GM18873 (cell line): ENCODE measurements at regions not wholly inside any gene's neighbourhood (a gene's known extent, or its start where the extent isn't known, plus 50 kb on each side); places are given as distances from the start of the nearest gene placed in this dataset.
"Not testable (repeated sequence)": the region's sequence is repeated elsewhere in the genome, so short reads cannot be mapped to it uniquely, and the experiment has no call there.

Experiments used
- ATAC-seq: cut with Tn5 transposase; IDR thresholded peaks from one replicate; pipeline ENCODE4 v1.9.1; 2021; ENCODE audit warnings: mild to moderate bottlenecking, moderate library complexity, moderate number of reproducible peaks; ENCODE audit not compliant: unreplicated experiment, low FRiP score

DNA sequence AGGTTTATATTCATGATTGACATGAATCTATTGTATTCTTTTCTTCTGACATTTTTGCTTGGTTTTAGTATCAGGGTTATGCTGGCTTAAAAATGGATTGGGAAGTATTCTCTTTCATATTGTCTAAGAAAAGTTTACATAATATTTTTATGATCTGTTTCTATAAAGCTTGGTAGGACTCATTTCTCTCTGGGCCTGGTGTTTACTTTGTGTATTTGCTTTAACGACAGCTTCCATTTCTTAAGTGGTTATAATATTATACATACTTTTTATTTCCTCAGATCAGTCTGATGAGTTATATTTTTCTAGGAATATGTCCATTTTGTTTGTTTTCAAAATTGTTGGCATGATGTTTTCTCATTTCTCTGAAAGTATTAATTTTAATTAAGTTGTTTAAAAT is 117.9 kb upstream of the IL12A start:
- no peak for ATAC-seq

DNA sequence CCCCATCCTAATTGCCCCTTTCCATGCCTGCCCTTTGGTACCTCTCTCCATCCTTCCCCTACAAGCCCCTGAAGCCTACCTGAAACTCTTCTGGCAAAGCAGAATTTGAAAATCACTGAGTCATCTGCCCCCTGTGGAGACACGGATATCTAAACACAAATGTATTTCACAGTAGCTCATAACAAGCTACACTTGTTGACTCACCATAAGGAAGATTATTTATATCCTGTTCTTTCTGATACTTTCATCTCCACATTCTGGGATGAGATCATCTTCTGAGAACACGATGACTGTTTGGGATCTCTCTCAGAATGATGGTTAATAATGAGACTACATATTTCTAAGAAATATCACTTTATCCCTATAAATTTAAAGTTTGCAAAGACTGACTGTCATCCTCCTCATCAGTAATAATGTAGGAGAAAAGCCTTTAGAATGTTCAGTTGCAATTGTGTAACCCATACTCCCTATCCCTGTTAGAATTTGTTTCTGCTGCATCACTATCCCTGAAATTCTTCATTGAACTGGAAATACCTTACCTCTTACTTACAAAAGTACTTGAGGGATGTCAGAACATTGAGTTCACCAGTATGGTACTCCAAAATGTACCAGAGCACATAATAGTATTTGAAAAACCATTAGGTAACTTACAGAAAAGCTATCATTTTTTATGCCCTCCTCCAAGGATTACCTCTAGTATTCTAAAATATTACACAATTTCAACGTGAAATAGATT is 116.1 kb upstream of the IL12A start:
- no peak for ATAC-seq

DNA sequence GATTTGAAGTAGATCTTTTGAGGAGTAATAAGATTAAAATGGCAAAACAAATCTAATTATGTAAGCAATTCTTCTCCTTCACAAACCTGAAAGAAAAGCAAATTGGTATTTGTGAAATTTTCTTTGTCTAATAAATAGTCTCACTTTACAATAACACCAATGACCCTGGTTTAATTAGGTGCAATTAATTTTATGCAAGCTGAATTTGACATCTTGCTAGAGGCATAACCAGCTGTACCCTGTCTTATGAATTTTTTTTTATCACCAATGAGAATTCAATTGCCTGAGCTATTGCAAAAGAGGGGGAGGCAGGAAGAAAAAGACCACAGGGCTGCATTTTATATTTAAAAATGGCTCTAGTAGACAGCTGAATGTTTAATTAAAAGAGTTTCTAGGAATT is 113.5 kb upstream of the IL12A start:
- ATAC-seq, result no peak

DNA sequence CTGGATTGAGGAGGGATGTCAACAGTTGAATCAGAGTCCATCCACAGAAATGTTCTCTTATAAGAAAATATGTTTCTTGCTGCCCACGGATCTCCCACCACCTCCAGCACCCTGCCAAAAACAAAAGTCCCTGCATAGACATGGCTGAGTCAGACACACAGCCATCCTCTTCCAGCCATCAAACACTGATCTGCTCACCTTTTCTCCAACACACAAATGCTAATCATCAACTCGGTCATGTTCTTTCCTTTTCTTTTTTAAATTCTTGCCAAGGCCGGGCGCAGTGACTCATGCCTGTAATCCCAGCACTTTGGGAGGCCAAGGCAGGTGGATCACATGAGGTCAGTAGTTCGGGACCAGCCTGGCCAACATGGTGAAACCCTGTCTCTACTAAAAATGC is 110.7 kb upstream of the IL12A start:
- no peak for ATAC-seq

DNA sequence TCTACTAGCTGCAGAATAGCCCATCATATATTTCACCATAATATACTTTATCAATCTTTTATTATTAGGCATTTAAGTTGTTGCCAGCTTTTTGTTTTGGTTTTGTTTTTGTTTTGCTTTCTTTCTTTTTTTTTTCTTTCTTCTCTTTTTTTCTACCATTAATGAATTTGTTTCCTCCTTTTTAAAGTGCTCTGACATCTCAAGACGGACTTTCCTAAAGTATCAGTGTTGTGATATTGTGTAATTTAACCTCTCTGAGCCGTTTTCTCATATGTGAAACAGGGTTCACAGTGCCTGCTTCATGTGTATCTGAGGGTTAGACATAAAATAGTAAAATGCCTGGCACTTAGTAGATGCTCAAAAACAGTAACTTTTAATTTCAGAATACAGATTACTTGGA is 109.5 kb upstream of the IL12A start:
- no peak for ATAC-seq

DNA sequence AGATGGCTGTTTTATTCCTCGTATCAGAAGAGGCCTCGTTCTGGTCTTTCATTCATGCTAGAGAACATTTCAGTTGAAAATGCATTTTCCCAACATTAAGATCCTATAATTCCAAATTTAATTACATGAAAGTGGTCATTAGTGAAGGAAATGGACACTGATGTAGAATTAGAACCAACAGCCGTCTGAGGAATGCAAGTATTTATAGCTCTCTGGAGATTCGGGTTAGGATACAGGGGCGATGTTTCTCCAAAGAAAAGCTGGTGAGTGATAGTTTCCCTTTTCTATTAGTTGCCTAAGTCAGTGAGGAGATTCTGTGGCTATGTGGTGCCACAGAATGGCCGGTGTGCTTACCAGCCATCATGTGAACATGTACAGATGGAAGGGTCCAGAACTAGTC is 109.0 kb upstream of the IL12A start:
- no peak for ATAC-seq

DNA sequence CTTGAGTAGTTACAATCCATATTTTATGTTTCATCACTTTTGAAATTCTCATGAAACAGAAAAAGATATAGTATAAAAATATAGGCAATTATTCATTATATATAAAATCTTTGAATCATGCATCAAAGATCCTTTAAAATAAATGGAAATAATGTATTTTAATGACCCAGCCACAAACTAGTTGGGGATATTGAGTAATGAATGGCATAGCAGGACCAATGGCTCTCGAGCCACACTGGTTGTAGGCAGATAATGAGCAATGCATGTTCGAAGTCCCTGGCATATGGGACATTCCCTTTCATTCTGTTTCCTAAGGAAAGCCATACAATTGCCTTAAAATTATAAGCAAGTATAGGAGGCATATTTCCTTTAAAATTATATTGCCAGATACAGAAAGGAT is 107.4 kb upstream of the IL12A start:
- no peak for ATAC-seq

DNA sequence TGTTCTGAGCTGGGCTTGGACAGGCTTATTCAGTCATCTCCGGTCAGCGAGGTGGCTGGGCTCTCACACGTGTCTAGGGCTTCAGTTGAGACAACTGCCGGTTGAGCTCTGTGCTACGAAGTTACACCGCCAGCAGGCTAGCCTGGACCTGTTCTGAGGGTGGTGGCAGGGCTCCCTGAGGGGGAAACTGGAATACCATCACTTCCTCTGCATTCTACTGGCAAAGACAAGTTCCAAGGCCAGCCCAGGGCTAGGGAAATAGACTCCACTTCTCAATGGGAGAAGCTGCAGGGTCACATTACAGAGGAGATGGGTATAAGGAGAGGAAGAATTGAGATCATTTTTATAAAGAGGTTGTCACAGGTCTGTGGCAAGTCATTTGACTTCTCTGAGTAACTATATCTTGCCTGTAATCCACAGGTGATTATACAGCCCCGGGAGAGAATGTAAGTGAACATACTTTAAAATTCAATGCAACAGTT is 106.8 kb upstream of the IL12A start:
- no peak for ATAC-seq

DNA sequence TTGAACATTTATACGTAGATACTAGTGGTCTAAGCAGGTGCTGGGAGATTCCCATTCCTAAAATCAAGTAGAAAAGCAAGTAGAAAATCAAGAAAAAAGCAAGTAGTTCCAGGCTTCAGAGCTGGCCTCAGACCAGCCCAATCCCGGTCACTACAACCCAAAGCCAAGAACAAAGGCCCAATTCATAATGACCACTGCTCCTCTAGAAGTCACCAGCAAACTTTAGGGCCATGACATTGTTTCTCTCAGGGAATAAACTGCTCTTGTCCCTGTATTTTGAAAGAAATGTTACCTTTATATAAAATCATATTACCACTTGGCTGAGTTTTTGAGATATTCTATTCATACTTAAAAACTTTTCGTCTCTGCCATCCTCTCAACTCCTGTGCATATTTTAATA is 106.3 kb upstream of the IL12A start:
- no peak for ATAC-seq

DNA sequence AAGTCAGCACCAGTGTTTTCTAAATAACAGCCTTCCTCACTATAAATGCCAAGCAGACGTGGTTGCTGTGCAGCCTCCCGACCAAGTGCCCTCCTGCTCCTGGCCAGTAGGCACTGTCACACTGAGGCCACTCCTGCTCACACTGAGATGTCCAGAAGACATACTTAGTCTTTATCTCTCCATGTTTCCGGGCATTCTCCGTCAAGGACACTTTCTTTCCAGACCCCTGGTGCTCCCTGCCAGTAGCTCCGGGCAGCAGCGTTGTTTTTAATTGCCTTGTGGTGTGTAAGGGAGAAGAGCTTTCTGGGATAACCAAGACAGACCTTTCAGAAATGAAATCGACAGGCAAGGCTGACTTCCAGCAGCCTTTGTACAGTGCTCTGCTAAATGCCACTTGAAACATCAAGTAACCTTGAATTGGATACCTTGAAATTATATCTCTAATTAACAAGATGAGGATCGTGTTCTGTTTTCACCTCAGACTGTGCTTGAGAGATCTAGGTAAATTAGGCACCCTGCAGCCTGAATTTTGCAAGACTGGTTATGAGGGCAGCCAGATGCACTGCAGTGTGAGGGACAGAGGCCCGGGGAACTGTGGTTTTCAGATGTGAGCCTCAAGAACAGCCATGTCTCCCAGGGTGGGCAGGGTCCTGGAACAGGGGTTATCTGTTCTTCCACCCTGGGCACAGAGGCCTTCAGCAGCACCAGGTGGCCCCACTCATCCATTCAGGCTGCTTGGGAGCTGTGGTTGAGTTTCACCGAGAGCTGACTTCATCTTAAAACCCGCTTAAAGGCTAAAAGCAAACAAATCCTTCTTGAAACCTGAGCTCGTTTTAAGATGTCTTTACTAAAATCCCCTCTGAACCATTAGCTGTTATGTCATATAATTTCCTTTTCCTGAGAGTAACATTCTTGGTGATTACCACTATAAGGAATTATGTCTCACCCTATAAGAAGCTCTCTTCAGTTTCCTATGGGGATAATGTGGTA is 105.5 kb upstream of the IL12A start:
- ATAC-seq, result no peak

DNA sequence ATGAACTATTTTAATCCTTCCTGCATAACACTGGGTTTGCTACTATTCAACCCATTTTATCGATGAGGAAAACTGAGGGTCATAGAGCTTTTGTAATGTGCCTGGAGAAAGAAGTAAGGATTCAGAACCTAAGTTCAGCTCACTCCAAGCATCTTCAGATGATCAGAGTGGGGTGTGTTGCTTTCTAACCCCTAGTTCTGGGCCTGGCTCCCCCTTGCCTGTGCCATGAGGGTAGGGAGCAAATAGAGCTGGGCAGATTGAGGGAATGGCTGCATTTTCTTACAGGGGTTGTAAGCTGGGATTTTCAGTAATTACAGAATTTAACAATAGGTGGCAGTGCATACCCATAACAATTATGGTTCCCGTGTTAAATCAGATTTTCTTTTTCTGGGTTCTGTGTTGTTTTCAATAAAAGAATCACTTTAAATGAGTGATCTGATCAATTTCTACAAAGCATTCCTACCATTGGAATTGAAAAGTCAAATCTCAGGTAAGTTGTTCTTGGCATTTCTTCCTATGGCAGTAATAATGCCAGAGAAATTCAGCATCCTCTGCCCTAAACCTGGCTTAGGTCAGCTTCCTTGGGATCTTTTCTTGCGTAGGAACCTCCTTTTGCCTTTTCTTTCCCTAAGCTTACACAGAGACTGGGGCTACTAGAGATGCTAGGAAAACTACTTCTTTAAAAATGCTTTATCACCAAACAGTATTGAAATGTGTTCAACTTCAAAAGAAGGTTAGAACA is 103.8 kb upstream of the IL12A start:
- ATAC-seq, result no peak

DNA sequence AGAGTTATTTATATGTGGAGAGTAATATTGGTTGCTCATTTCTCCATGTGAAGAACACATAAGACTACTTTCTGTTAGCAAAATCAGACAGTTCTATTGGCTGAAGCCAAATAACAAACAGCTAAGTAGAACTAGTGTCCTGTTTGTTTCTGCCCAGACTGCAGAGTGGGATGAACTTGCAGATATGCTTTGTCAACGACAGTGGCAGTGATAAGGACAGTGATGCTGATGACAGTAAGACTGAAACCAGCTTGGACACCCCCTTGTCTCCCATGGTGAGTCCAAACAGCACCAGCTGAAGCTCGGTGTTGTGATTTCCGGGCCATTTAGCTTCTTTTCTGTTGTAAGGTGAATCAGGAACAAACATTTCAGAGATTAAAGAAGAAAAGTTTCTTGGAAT is 102.6 kb upstream of the IL12A start:
- peak; percentile 65 for ATAC-seq

DNA sequence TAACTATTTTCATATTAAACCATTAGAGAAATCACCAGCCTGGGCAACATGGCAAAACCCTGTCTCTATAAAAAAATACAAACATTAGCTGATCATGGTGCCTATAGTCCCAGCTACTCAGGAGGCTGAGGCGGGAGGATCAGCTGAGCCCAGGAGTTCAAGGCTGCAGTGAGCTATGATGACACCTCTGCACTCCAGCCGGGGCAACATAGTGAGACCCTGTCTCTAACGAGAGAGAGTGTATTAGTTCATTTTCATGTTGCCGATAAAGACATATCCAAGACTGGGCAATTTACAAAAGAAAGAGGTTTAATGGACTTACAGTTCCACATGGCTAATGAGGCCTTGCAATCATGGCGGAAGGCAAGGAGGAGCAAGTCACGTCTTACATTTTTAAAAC is 102.1 kb upstream of the IL12A start:
- ATAC-seq, result not testable (repeated sequence)

DNA sequence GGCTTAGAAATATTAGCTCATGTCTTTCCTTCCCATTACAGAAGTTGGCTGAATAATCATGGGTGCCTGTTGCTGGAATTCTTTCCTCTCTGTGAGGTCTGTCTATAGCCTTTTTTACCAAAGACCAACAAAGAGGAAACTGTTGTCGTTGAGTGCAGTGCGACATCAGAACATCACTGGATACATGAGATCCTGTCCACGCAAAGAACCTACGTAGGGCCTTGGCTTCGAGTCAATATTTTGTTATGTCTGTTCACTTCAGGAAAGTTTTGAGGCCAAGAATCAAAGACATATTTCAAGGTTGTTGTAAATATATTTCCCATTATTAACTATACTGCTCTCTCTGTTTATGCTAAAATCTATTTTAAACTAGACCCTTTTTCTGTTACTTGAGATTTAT is 101.5 kb upstream of the IL12A start:
- ATAC-seq, result no peak

DNA sequence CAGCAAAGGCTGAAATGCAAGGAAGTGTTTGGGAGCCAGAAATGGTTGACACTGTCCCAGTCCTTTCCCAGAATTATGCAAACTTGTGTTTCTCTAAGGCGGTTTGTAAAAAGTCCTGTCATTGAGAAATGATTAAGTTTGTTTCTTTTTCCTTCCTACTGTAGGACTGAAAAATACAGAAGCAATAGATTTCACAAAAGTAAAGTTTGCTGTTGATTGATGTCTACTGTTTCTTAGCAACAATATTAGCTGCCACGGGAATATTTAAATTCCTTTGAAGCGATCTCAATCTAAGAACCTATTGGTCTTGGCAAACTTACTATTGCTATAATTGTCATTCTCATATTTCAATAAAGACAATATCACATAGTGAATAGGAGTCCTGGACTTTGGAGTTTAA is 100.7 kb upstream of the IL12A start:
- no peak for ATAC-seq

DNA sequence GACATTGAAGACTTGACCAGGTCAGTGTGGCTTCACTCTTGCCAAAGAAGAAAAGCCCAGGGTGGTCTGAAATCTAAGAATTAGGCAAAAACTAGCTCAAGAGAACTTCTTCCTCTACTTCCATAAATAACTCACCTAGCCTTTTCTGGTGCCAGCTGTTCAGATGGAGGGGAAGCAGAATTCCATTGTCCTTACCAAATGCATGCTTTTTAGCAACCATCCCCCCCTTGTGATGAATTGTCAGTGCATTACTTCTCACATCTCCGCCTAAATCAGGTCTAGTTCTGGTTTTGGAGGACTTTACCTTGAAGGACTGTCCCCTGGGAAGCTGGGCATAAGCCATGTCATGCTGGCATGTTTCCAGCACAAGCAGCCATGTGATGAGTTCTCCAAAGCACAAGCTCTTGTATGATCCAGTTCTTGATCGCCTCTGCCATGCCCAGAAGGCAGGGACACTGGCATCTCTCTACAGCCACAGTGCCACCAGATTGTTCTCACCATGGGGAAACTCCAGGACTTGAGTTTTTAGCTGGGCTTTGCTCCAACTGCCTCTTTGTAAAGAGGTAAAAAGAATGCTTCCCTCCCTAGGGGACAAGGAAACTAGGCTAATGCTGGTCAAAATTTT is 96.4 kb upstream of the IL12A start:
- ATAC-seq, result no peak

DNA sequence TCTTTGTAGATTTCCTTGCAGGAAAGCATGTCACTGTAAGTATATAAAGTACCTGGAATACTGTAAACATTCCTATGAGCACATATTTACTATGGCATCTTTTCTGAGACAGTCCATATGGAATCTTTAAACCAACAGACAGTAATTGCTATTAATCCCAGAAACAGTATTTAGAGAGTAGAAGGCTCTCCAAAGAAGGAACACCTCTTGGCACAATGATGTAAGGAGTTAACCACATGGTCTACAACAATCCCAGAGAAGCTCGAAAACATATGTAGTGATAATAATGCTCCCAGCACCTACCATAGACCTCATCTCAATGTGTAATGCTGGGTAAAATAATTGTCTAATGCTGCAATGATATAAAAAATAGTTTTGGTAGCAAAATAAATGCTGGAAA is 95.8 kb upstream of the IL12A start:
- no peak for ATAC-seq

DNA sequence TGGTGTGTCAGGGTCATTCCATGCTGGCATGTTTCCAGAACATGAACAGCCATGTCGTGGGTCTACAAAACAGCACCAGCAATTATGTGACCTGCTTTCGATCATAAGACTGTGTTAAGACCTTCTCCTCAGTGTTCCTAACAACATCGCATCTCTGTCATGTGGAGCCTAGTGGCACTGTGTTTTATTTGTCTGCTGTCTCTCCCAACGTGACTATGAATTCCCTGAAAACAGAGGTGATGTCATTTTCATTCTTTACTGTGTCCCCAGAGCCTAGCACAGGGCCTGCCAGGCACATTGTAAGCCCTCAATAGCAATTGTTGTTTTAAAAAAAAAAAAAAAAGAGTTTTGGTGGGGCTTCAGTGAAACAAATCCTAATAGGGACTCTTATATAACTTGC is 94.2 kb upstream of the IL12A start:
- ATAC-seq, result no peak

DNA sequence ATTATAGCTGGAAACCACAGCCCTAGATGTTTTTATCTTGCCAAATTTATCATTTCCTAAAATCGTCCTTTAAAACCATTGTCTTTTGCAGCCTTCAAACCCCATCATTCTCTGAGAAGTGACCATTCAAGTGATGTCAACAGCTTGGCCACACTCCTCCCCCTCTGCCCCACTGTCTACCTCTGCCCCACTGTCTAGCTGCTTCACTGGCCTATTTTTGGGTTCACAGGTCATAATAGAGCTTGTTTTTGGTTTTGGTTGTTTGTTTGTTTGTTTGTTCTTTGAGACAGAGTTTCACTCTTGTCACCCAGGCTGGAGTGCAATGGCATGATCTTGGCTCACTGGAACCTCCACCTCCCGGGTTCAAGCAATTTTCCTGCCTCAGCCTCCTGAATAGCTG is 93.2 kb upstream of the IL12A start:
- ATAC-seq, result no peak

DNA sequence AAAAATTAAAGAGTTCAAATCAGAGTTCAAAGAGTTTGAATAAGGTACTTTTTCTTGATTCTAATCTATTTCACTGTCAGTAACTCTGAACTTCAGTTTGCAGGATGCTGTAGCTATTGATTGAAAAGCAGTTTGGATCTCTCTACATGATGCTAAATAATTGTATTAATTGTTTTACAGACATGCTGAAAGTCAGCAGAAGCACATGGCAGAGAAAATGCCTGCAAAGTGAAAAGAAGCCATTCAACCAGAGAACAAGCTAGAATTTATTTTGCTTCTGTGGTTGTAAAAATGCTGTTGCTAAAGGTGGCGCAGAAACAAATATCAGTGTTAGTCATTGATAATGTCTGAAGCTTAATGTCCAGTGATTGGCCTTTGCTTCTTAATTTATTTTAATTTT is 92.1 kb upstream of the IL12A start:
- no peak for ATAC-seq
